ENCODE measurements at regions not wholly inside any gene's neighbourhood (a gene's known extent, or its start where the extent isn't known, plus 50 kb on each side); places are given as distances from the start of the nearest gene placed in this dataset.
"Not testable (repeated sequence)": the region's sequence is repeated elsewhere in the genome, so short reads cannot be mapped to it uniquely, and the experiment has no call there.

GRCh38 chr6:159572439-159573110, 120.5 kb downstream of the SOD2 start:
- H3K27me3 Mint-ChIP-seq: peaks cover 24% of the 10 kb centered on the region
- no peaks in the 10 kb centered on the region for H3K36me3 Mint-ChIP-seq (ENCODE audit: low read depth)
- H3K9me3 Mint-ChIP-seq: peaks cover 18% of the 10 kb centered on the region
- no peak overlapping the region for H3K27ac Mint-ChIP-seq
- DNase-seq: no peak
- H3K4me1 Mint-ChIP-seq (ENCODE audit: low read depth): no peaks in the 10 kb centered on the region
- H3K4me3 Mint-ChIP-seq: no peak overlapping the region

GRCh38 chr6:159565181-159565710, 127.8 kb downstream of the SOD2 start:
- no peak overlapping the region for H3K27ac Mint-ChIP-seq
- DNase-seq: no peak
- peaks cover 21% of the 10 kb centered on the region for H3K27me3 Mint-ChIP-seq
- no peaks in the 10 kb centered on the region for H3K36me3 Mint-ChIP-seq (ENCODE audit: low read depth)
- no peak overlapping the region for H3K4me3 Mint-ChIP-seq
- H3K9me3 Mint-ChIP-seq: peaks cover 12% of the 10 kb centered on the region
- no peaks in the 10 kb centered on the region for H3K4me1 Mint-ChIP-seq (ENCODE audit: low read depth)

- H3K4me1 Mint-ChIP-seq (ENCODE audit: low read depth): no peaks in the 10 kb centered on the region
- H3K27me3 Mint-ChIP-seq: peaks cover 21% of the 10 kb centered on the region
- H3K4me3 Mint-ChIP-seq: no peak overlapping the region
- H3K36me3 Mint-ChIP-seq (ENCODE audit: low read depth): no peaks in the 10 kb centered on the region
- peaks cover 5% of the 10 kb centered on the region for H3K9me3 Mint-ChIP-seq
- DNase-seq: no peak
- no peak overlapping the region for H3K27ac Mint-ChIP-seq
Measured at GRCh38 chr6:159564456-159564855, 128.6 kb downstream of the SOD2 start.

- H3K4me1 Mint-ChIP-seq (ENCODE audit: low read depth): no peaks in the 10 kb centered on the region
- no peak overlapping the region for H3K4me3 Mint-ChIP-seq
- H3K27ac Mint-ChIP-seq: no peak overlapping the region
- H3K36me3 Mint-ChIP-seq (ENCODE audit: low read depth): no peaks in the 10 kb centered on the region
- H3K27me3 Mint-ChIP-seq: peaks cover 50% of the 10 kb centered on the region
- H3K9me3 Mint-ChIP-seq: no peaks in the 10 kb centered on the region
- no peak for DNase-seq
Measured at GRCh38 chr6:159557031-159557430, 136.0 kb downstream of the SOD2 start.

- DNase-seq: no peak
- Mint-ChIP-seq H3K4me3 (no peak overlapping the region), H3K36me3 (ENCODE audit: low read depth) (no peaks in the 10 kb centered on the region), H3K27ac (no peak overlapping the region), H3K9me3 (peaks cover 4% of the 10 kb centered on the region), H3K4me1 (ENCODE audit: low read depth) (no peaks in the 10 kb centered on the region), H3K27me3 (peaks cover 48% of the 10 kb centered on the region)
Measured at GRCh38 chr6:159555082-159555875, 137.8 kb downstream of the SOD2 start.

GRCh38 chr6:159541296-159541695, 151.7 kb downstream of the SOD2 start:
- Mint-ChIP-seq H3K9me3 (no peaks in the 10 kb centered on the region), H3K36me3 (ENCODE audit: low read depth) (no peaks in the 10 kb centered on the region), H3K27me3 (peaks cover 11% of the 10 kb centered on the region), H3K27ac (no peak overlapping the region), H3K4me3 (no peak overlapping the region), H3K4me1 (ENCODE audit: low read depth) (no peaks in the 10 kb centered on the region)
- no peak for DNase-seq

GRCh38 chr6:159540883-159541282, 152.2 kb downstream of the SOD2 start:
- peaks cover 11% of the 10 kb centered on the region for H3K27me3 Mint-ChIP-seq
- no peak overlapping the region for H3K4me3 Mint-ChIP-seq
- no peaks in the 10 kb centered on the region for H3K4me1 Mint-ChIP-seq (ENCODE audit: low read depth)
- no peak for DNase-seq
- no peaks in the 10 kb centered on the region for H3K36me3 Mint-ChIP-seq (ENCODE audit: low read depth)
- H3K27ac Mint-ChIP-seq: no peak overlapping the region
- no peaks in the 10 kb centered on the region for H3K9me3 Mint-ChIP-seq

GRCh38 chr6:159540152-159540551, 152.9 kb downstream of the SOD2 start:
- Mint-ChIP-seq H3K36me3 (ENCODE audit: low read depth) (no peaks in the 10 kb centered on the region), H3K27me3 (peaks cover 14% of the 10 kb centered on the region), H3K27ac (no peak overlapping the region), H3K9me3 (no peaks in the 10 kb centered on the region), H3K4me1 (ENCODE audit: low read depth) (no peaks in the 10 kb centered on the region), H3K4me3 (no peak overlapping the region)
- DNase-seq: no peak

- not testable (repeated sequence) for H3K9me3 Mint-ChIP-seq; DNase-seq; H3K27ac Mint-ChIP-seq; H3K36me3 Mint-ChIP-seq (ENCODE audit: low read depth); H3K4me1 Mint-ChIP-seq (ENCODE audit: low read depth); H3K4me3 Mint-ChIP-seq
- peaks cover 14% of the 10 kb centered on the region for H3K27me3 Mint-ChIP-seq
Measured at GRCh38 chr6:159538031-159538430, 155.0 kb downstream of the SOD2 start.

GRCh38 chr6:159535656-159536350, 157.2 kb downstream of the SOD2 start:
- H3K9me3 Mint-ChIP-seq: no peaks in the 10 kb centered on the region
- H3K27ac Mint-ChIP-seq: no peak overlapping the region
- DNase-seq: no peak
- peaks cover 19% of the 10 kb centered on the region for H3K27me3 Mint-ChIP-seq
- no peaks in the 10 kb centered on the region for H3K36me3 Mint-ChIP-seq (ENCODE audit: low read depth)
- H3K4me3 Mint-ChIP-seq: no peak overlapping the region
- H3K4me1 Mint-ChIP-seq (ENCODE audit: low read depth): no peaks in the 10 kb centered on the region

- H3K9me3 Mint-ChIP-seq: no peaks in the 10 kb centered on the region
Measured at GRCh38 chr6:159533568-159533967, 159.5 kb downstream of the SOD2 start.

GRCh38 chr6:159533016-159533415, 160.0 kb downstream of the SOD2 start:
- Mint-ChIP-seq H3K27ac (no peak overlapping the region), H3K4me1 (ENCODE audit: low read depth) (no peaks in the 10 kb centered on the region), H3K36me3 (ENCODE audit: low read depth) (no peaks in the 10 kb centered on the region), H3K9me3 (no peaks in the 10 kb centered on the region), H3K27me3 (peaks cover 27% of the 10 kb centered on the region), H3K4me3 (no peak overlapping the region)
- no peak for DNase-seq

More at GRCh38 chr6:159533568-159533967, 159.5 kb downstream of the SOD2 start:
- Mint-ChIP-seq H3K27ac (no peak overlapping the region), H3K4me3 (no peak overlapping the region), H3K4me1 (ENCODE audit: low read depth) (no peaks in the 10 kb centered on the region), H3K27me3 (peaks cover 26% of the 10 kb centered on the region), H3K36me3 (ENCODE audit: low read depth) (no peaks in the 10 kb centered on the region)
- DNase-seq: no peak

GRCh38 chr6:159532155-159532554, 160.9 kb downstream of the SOD2 start:
- peaks cover 35% of the 10 kb centered on the region for H3K27me3 Mint-ChIP-seq
- H3K4me3 Mint-ChIP-seq: no peak overlapping the region
- H3K4me1 Mint-ChIP-seq (ENCODE audit: low read depth): no peaks in the 10 kb centered on the region
- H3K36me3 Mint-ChIP-seq (ENCODE audit: low read depth): no peaks in the 10 kb centered on the region
- DNase-seq: no peak
- H3K27ac Mint-ChIP-seq: no peak overlapping the region
- no peaks in the 10 kb centered on the region for H3K9me3 Mint-ChIP-seq

GRCh38 chr6:159529934-159530333, 163.1 kb downstream of the SOD2 start:
- Mint-ChIP-seq H3K27ac (no peak overlapping the region), H3K9me3 (no peaks in the 10 kb centered on the region), H3K36me3 (ENCODE audit: low read depth) (no peaks in the 10 kb centered on the region), H3K4me3 (no peak overlapping the region), H3K4me1 (ENCODE audit: low read depth) (no peaks in the 10 kb centered on the region), H3K27me3 (peaks cover 45% of the 10 kb centered on the region)
- DNase-seq: no peak

- Mint-ChIP-seq H3K4me3 (no peak overlapping the region), H3K36me3 (ENCODE audit: low read depth) (no peaks in the 10 kb centered on the region), H3K9me3 (no peaks in the 10 kb centered on the region), H3K4me1 (ENCODE audit: low read depth) (no peaks in the 10 kb centered on the region), H3K27me3 (peaks cover 52% of the 10 kb centered on the region), H3K27ac (no peak overlapping the region)
- no peak for DNase-seq
Measured at GRCh38 chr6:159527351-159527750, 165.7 kb downstream of the SOD2 start.
